ENCODE measurements at regions not wholly inside any gene's neighbourhood (a gene's known extent, or its start where the extent isn't known, plus 50 kb on each side); places are given as distances from the start of the nearest gene placed in this dataset.

- DNase-seq: no peak
- Histone ChIP-seq H3K9me3 (no peaks in the 10 kb centered on the region), H3K27me3 (replicated peaks; ENCODE audit: control insufficient read depth, insufficient read depth, low read length) (no peaks in the 10 kb centered on the region), H3K4me3 (ENCODE audit: low read depth, low read length) (no peak overlapping the region), H3K36me3 (ENCODE audit: control insufficient read depth, insufficient read depth, low read length) (no peaks in the 10 kb centered on the region), H3K4me1 (no peaks in the 10 kb centered on the region)
- Mint-ChIP-seq H3K9me3 (ENCODE audit: unreplicated experiment) (peaks cover 9% of the 10 kb centered on the region), H3K27me3 (ENCODE audit: insufficient read depth, unreplicated experiment) (no peaks in the 10 kb centered on the region), H3K27ac (ENCODE audit: unreplicated experiment) (no peak overlapping the region), H3K36me3 (ENCODE audit: insufficient read depth, unreplicated experiment) (no peaks in the 10 kb centered on the region), H3K4me1 (ENCODE audit: low read depth, unreplicated experiment) (no peaks in the 10 kb centered on the region), H3K4me3 (ENCODE audit: unreplicated experiment) (no peak overlapping the region)
- CTCF ChIA-PET: no interaction called here
- intact Hi-C loops (cut with micrococcal nuclease; ENCODE audit: unreplicated experiment): no loop called here
- no TSS peak for BruUV-seq (replicated peaks)
- TF ChIP-seq CTCF (IDR thresholded peaks at IDR 0.05; ENCODE audit: insufficient read depth in 1 of 2, low read depth in 1 of 2, low read length in 1 of 2, severe bottlenecking in 1 of 2, unreplicated experiment in 1 of 2): no peak
- POLR2A ChIA-PET: no interaction called here
Observed at GRCh38 chr16:63223851-63224250, 1187.6 kb upstream of the CDH8 start.

GRCh38 chr16:63216696-63217423 lies 1180.6 kb upstream of the CDH8 start:
- no peaks in the 10 kb centered on the region for H3K27me3 ChIP-seq (replicated peaks; ENCODE audit: control insufficient read depth, insufficient read depth, low read length)
- intact Hi-C loops (cut with micrococcal nuclease; ENCODE audit: unreplicated experiment): no loop called here
- H3K27ac Mint-ChIP-seq (ENCODE audit: unreplicated experiment): no peak overlapping the region
- no peaks in the 10 kb centered on the region for H3K4me1 ChIP-seq
- BruUV-seq (replicated peaks): no TSS peak
- TF ChIP-seq CTCF (IDR thresholded peaks at IDR 0.05; ENCODE audit: insufficient read depth in 1 of 2, low read depth in 1 of 2, low read length in 1 of 2, severe bottlenecking in 1 of 2, unreplicated experiment in 1 of 2): no peak
- H3K36me3 Mint-ChIP-seq (ENCODE audit: insufficient read depth, unreplicated experiment): no peaks in the 10 kb centered on the region
- peaks cover 3% of the 10 kb centered on the region for H3K9me3 Mint-ChIP-seq (ENCODE audit: unreplicated experiment)
- POLR2A ChIA-PET: no interaction called here
- H3K36me3 ChIP-seq (ENCODE audit: control insufficient read depth, insufficient read depth, low read length): no peaks in the 10 kb centered on the region
- no peak overlapping the region for H3K4me3 Mint-ChIP-seq (ENCODE audit: unreplicated experiment)
- no peaks in the 10 kb centered on the region for H3K4me1 Mint-ChIP-seq (ENCODE audit: low read depth, unreplicated experiment)
- DNase-seq: no peak
- CTCF ChIA-PET: no interaction called here
- no peak overlapping the region for H3K4me3 ChIP-seq (ENCODE audit: low read depth, low read length)
- H3K27me3 Mint-ChIP-seq (ENCODE audit: insufficient read depth, unreplicated experiment): no peaks in the 10 kb centered on the region
- H3K9me3 ChIP-seq: no peaks in the 10 kb centered on the region

DNA sequence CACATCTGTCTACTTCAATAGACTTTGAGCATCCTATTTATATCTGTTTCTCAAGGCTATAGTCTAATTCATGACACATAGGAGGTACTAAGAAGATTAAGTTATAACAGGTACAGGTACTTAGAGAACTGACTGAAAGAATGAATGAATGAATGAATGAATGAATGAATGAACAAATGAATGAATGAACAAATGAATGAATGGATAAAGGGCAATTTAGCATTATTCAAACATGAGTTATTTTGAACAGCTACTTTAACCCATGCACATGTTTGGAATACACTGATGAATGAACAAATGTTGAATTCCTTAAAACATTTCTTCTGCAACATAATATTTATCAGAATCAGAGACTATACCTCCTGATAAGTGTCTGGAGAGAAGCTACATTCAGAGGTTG lies 1165.6 kb upstream of the CDH8 start:
- Mint-ChIP-seq H3K36me3 (ENCODE audit: insufficient read depth, unreplicated experiment) (no peaks in the 10 kb centered on the region), H3K27me3 (ENCODE audit: insufficient read depth, unreplicated experiment) (no peaks in the 10 kb centered on the region), H3K4me3 (ENCODE audit: unreplicated experiment) (no peak overlapping the region), H3K9me3 (ENCODE audit: unreplicated experiment) (no peaks in the 10 kb centered on the region), H3K27ac (ENCODE audit: unreplicated experiment) (no peak overlapping the region), H3K4me1 (ENCODE audit: low read depth, unreplicated experiment) (no peaks in the 10 kb centered on the region)
- DNase-seq: no peak
- Histone ChIP-seq H3K27me3 (replicated peaks; ENCODE audit: control insufficient read depth, insufficient read depth, low read length) (no peaks in the 10 kb centered on the region), H3K4me1 (no peaks in the 10 kb centered on the region), H3K9me3 (no peaks in the 10 kb centered on the region), H3K4me3 (ENCODE audit: low read depth, low read length) (no peak overlapping the region), H3K36me3 (ENCODE audit: control insufficient read depth, insufficient read depth, low read length) (no peaks in the 10 kb centered on the region)
- intact Hi-C loops (cut with micrococcal nuclease; ENCODE audit: unreplicated experiment): no loop called here
- BruUV-seq (replicated peaks): no TSS peak
- CTCF ChIA-PET: no interaction called here
- no peak for TF ChIP-seq CTCF (IDR thresholded peaks at IDR 0.05; ENCODE audit: insufficient read depth in 1 of 2, low read depth in 1 of 2, low read length in 1 of 2, severe bottlenecking in 1 of 2, unreplicated experiment in 1 of 2)
- POLR2A ChIA-PET: no interaction called here
